Spleen (tissue), 11 donors: ENCODE measurements at regions not wholly inside any gene's neighbourhood (a gene's known extent, or its start where the extent isn't known, plus 50 kb on each side); places are given as distances from the start of the nearest gene placed in this dataset.

Experiments
- DNase-seq: peaks from one replicate; pipeline ENCODE4 v3.0.0-alpha.2; 2020
- H3K27ac ChIP-seq, 8 donors: fragments of 200-600 bp; sonication (generic) in 7 of 8; 1 replicate in 4 of 8; 2 replicates in 4 of 8; pipeline versions ENCODE4 v1.5.0 to v1.8.0; 2016 to 2021; ENCODE audit warnings: inconsistent platforms in 4 of 8, mild to moderate bottlenecking in 4 of 8, moderate library complexity in 1 of 8
- H3K27me3 ChIP-seq, 7 donors: fragments of 200-600 bp; sonication (generic) in 6 of 7; replicated peaks in 1 of 7; 1 replicate in 4 of 7; 2 replicates in 3 of 7; pipeline versions ENCODE4 v1.5.0 to v1.8.0; 2016 to 2021; ENCODE audit warnings: inconsistent platforms in 3 of 7, mild to moderate bottlenecking in 1 of 7
- H3K36me3 ChIP-seq, 6 donors: fragments of 200-600 bp; sonication (generic) in 5 of 6; 1 replicate in 4 of 6; 2 replicates in 2 of 6; pipeline versions ENCODE4 v1.5.0 to v1.8.0; 2016 to 2021; ENCODE audit warnings: inconsistent platforms in 2 of 6
- H3K4me1 ChIP-seq, 6 donors: fragments of 200-600 bp; sonication (generic) in 5 of 6; 1 replicate in 3 of 6; 2 replicates in 3 of 6; pipeline versions ENCODE4 v1.5.0 to v1.8.0; 2016 to 2021; ENCODE audit warnings: inconsistent platforms in 3 of 6
- H3K4me3 ChIP-seq, 8 donors: fragments of 200-600 bp; sonication (generic) in 7 of 8; 1 replicate in 4 of 8; 2 replicates in 4 of 8; pipeline versions ENCODE4 v1.5.0 to v1.8.0; 2016 to 2021; ENCODE audit warnings: inconsistent platforms in 4 of 8, mild to moderate bottlenecking in 4 of 8, moderate library complexity in 2 of 8
- H3K9me3 ChIP-seq, 8 donors: fragments of 200-600 bp; sonication (generic) in 7 of 8; 1 replicate in 4 of 8; 2 replicates in 4 of 8; pipeline versions ENCODE4 v1.5.0 to v1.8.0; 2016 to 2021; ENCODE audit warnings: inconsistent platforms in 4 of 8
- CTCF ChIP-seq, 11 experiments: fragments of 200-600 bp in 7 of 11; fragments of 450-650 bp in 4 of 11; sonication (generic) in 4 of 11; IDR thresholded peaks in 8 of 11; conservative IDR thresholded peaks in 3 of 11; 1 replicate in 7 of 11; 2 replicates in 4 of 11; pipeline versions ENCODE4 v1.4.0 to v1.8.0; 2016 to 2021; ENCODE audit warnings: antibody characterized with exemption in 11 of 11, inconsistent platforms in 4 of 11, mild to moderate bottlenecking in 1 of 11
- POLR2A ChIP-seq, 3 donors: fragments of 450-650 bp; IDR thresholded peaks; one replicate each; pipeline ENCODE4 v1.5.1; 2017; ENCODE audit warnings: antibody characterized with exemption in 3 of 3, mild to moderate bottlenecking in 1 of 3
- POLR2AphosphoS5 ChIP-seq, 3 donors: sonication (generic); formaldehyde crosslinking; IDR thresholded peaks; one replicate each; pipeline ENCODE4 v1.5.1; 2017; ENCODE audit warnings: antibody characterized with exemption in 3 of 3
- WGBS, 5 donors: extraction: QIAGEN DNeasy Blood & Tissue Kit in 3 of 5; methylation state at CpG; one replicate each; pipeline versions ENCODE4 v1.1.5 to v1.1.7; 2013 to 2018; 5-methylcytosine and 5-hydroxymethylcytosine counted together
- intact Hi-C: fragments of 100-400 bp; cut with DNase I; formaldehyde crosslinking; loops from one replicate; pipeline ENCODE4 v1.15.0; 2023; ENCODE audit warnings: low total_unique reads
- donor health status: healthy with polysubstance abuse.
- donor health status: DM: no; HTN: no; CAD: no; lungs with moderate emphysema.
- donor health status: DM: no; HTN: no; CAD: no.
- donor health status: Bipolar disorder and iron deficiency.
- donor health status: healthy.
- donor health status: DM: no; HTN: no; CAD: no.
- donor health status: DM: yes; HTN: yes; CAD: no.

- no peaks in the 10 kb centered on the region for H3K4me1 ChIP-seq
- intact Hi-C loops, result no loop called here
- no peak overlapping the region for H3K27ac ChIP-seq
- H3K9me3 ChIP-seq, result no peaks in the 10 kb centered on the region
- no peak for TF ChIP-seq POLR2A (IDR thresholded peaks at IDR 0.05)
- no peak for TF ChIP-seq CTCF (IDR thresholded peaks at IDR 0.05 in 8 of 11, conservative IDR thresholded peaks at IDR 0.05 in 3 of 11)
- TF ChIP-seq POLR2AphosphoS5 (IDR thresholded peaks at IDR 0.05), result no peak
- no peaks in the 10 kb centered on the region for H3K36me3 ChIP-seq
- H3K27me3 ChIP-seq, result no peaks in the 10 kb centered on the region
- no peak for DNase-seq
- WGBS, 5 donors, result 2 to 91% (median 83%) methylated on average over 1 of the region's 1 CpG
- H3K4me3 ChIP-seq, result no peak overlapping the region
These were observed 162.4 kb downstream of the SCG2 start for GRCh38 chr2:223439786-223440185.

- H3K4me3 ChIP-seq, result no peak overlapping the region
- H3K4me1 ChIP-seq, result no peaks in the 10 kb centered on the region
- intact Hi-C loops, result no loop called here
- H3K27me3 ChIP-seq, result no peaks in the 10 kb centered on the region
- H3K27ac ChIP-seq, result no peak overlapping the region
- TF ChIP-seq POLR2AphosphoS5 (IDR thresholded peaks at IDR 0.05) (no peak), POLR2A (IDR thresholded peaks at IDR 0.05) (no peak), CTCF (IDR thresholded peaks at IDR 0.05 in 8 of 11, conservative IDR thresholded peaks at IDR 0.05 in 3 of 11) (no peak)
- 48 to 73% (median 57%) methylated on average over 2 of the region's 2 CpGs for WGBS, 5 donors
- no peak for DNase-seq
- H3K36me3 ChIP-seq, result no peaks in the 10 kb centered on the region
- H3K9me3 ChIP-seq, result no peaks in the 10 kb centered on the region
These were observed 159.3 kb downstream of the SCG2 start for GRCh38 chr2:223442847-223443246.

GRCh38 chr2:223450246-223450645 is 151.9 kb downstream of the SCG2 start:
- H3K4me3 ChIP-seq, result no peak overlapping the region
- H3K4me1 ChIP-seq, result no peaks in the 10 kb centered on the region
- WGBS, 5 donors, result 67 to 85% (median 70%) methylated on average over 3 of the region's 3 CpGs

GRCh38 chr2:223457301-223457700 is 144.9 kb downstream of the SCG2 start:
- H3K36me3 ChIP-seq, result no peaks in the 10 kb centered on the region
- H3K9me3 ChIP-seq, result peaks cover 0 to 3% (median 0%) of the 10 kb centered on the region in 8 donors
- no peaks in the 10 kb centered on the region for H3K27me3 ChIP-seq
- H3K27ac ChIP-seq, result no peak overlapping the region
- intact Hi-C loops, result no loop called here
- DNase-seq, result no peak
- H3K4me1 ChIP-seq, result no peaks in the 10 kb centered on the region
- WGBS, 5 donors, result 49 to 65% (median 58%) methylated on average over 2 of the region's 2 CpGs
- no peak overlapping the region for H3K4me3 ChIP-seq
- TF ChIP-seq POLR2AphosphoS5 (IDR thresholded peaks at IDR 0.05) (no peak), CTCF (IDR thresholded peaks at IDR 0.05 in 8 of 11, conservative IDR thresholded peaks at IDR 0.05 in 3 of 11) (no peak), POLR2A (IDR thresholded peaks at IDR 0.05) (no peak)

More at GRCh38 chr2:223450246-223450645, 151.9 kb downstream of the SCG2 start:
- Histone ChIP-seq H3K9me3 (peaks cover 0 to 10% (median 0%) of the 10 kb centered on the region in 8 donors), H3K27me3 (no peaks in the 10 kb centered on the region), H3K36me3 (no peaks in the 10 kb centered on the region), H3K27ac (no peak overlapping the region)
- TF ChIP-seq POLR2AphosphoS5 (IDR thresholded peaks at IDR 0.05) (no peak), POLR2A (IDR thresholded peaks at IDR 0.05) (no peak), CTCF (IDR thresholded peaks at IDR 0.05 in 8 of 11, conservative IDR thresholded peaks at IDR 0.05 in 3 of 11) (no peak)
- intact Hi-C loops, result no loop called here
- DNase-seq, result no peak
